Adrenal gland (tissue), 5 donors: ENCODE measurements at regions not wholly inside any gene's neighbourhood (a gene's known extent, or its start where the extent isn't known, plus 50 kb on each side); places are given as distances from the start of the nearest gene placed in this dataset.

Source experiments
- CTCF ChIP-seq, 6 experiments: fragments of 450-650 bp in 4 of 6; fragments of 200-600 bp in 2 of 6; sonication (generic) in 1 of 6; IDR thresholded peaks; 1 replicate in 5 of 6; 2 replicates in 1 of 6; pipeline versions ENCODE4 v1.5.1 to v1.8.0; 2016 to 2021; ENCODE audit warnings: antibody characterized with exemption in 6 of 6, mild to moderate bottlenecking in 2 of 6, moderate library complexity in 1 of 6
- POLR2A ChIP-seq, 2 donors: fragments of 450-650 bp; IDR thresholded peaks; one replicate each; pipeline ENCODE4 v1.6.1; 2017; ENCODE audit warnings: antibody characterized with exemption in 2 of 2, mild to moderate bottlenecking in 2 of 2, moderate library complexity in 1 of 2
- donor health status: DM: no; HTN: no; CAD: no.

- TF ChIP-seq CTCF (IDR thresholded peaks at IDR 0.05) (no peak), POLR2A (IDR thresholded peaks at IDR 0.05) (no peak)
These were observed 234.4 kb downstream of the SEC23A start for GRCh38 chr14:38868399-38869290.
